K562 (cell line): ENCODE measurements at regions not wholly inside any gene's neighbourhood (a gene's known extent, or its start where the extent isn't known, plus 50 kb on each side); places are given as distances from the start of the nearest gene placed in this dataset.

Experiments used
- ATAC-seq: fragments of 200-7000 bp; cut with Tn5 transposase; 3 replicates; pipeline ENCODE4 v1.9.1; 2020; ENCODE audit warnings: moderate library complexity
- BruUV-seq: library from RNA; stranded (reverse); fragments of 400-500 nt; replicated peaks from 2 replicates; lab custom pipeline; 2021; lab: Mats Ljungman, UMichigan
- CTCF ChIA-PET: fragments of 300-600 bp; formaldehyde crosslinking; extraction: SDS; loops from one replicate; lab custom pipeline; 2021; ENCODE audit warnings: low intra/inter-chr PET ratio; lab: Yijun Ruan, JAX
- POLR2A ChIA-PET: fragments of 300-600, 350-650 bp; sonication (Branson Sonifier 250); formaldehyde crosslinking; extraction: SDS; loops from one replicate; lab custom pipeline; 2021; ENCODE audit warnings: antibody characterized with exemption, inconsistent platforms; lab: Yijun Ruan, JAX
- DNase-seq, 4 experiments: peaks; one replicate each; pipeline versions ENCODE4 v3.0.0 to v3.0.0-alpha.2; 2011 to 2018; ENCODE audit warnings: low spot score in 3 of 4, mixed read lengths in 3 of 4; ENCODE audit errors: extremely low read depth in 1 of 4
- FAIRE-seq: peaks from 2 replicates; lab custom pipeline; 2011; peaks lifted over from hg19 to GRCh38; lab: Jason Lieb, UNC
- H2AFZ ChIP-seq: 2 replicates; pipeline ENCODE4 v1.6.0; 2011; ENCODE audit warnings: low read depth, low read length, control low read depth, inconsistent platforms
- H3K27ac ChIP-seq: fragments of 200-600 bp; 3 replicates; pipeline ENCODE4 v1.8.0; 2011; ENCODE audit warnings: low read depth, mild to moderate bottlenecking, control low read depth, inconsistent platforms, low read length, moderate library complexity, mixed read lengths; ENCODE audit errors: extremely low read depth
- H3K27me3 ChIP-seq, 2 experiments: fragments of 300-600 bp in 1 of 2; 2 replicates in 1 of 2; 3 replicates in 1 of 2; pipeline versions ENCODE4 v1.6.0 to v1.8.0; 2011; ENCODE audit warnings: inconsistent platforms in 2 of 2, low read length in 2 of 2, mild to moderate bottlenecking in 1 of 2, mixed read lengths in 1 of 2, moderate library complexity in 1 of 2; ENCODE audit not compliant: control insufficient read depth in 2 of 2, insufficient read depth in 2 of 2
- H3K36me3 ChIP-seq: fragments of 300-600 bp; 3 replicates; pipeline ENCODE4 v1.8.0; 2011; ENCODE audit warnings: mild to moderate bottlenecking, low read length, inconsistent platforms; ENCODE audit not compliant: control insufficient read depth, insufficient read depth
- H3K4me1 ChIP-seq, 2 experiments: fragments of 200-600 bp in 1 of 2; replicated peaks in 1 of 2; 2 replicates in 1 of 2; 3 replicates in 1 of 2; pipeline versions ENCODE4 v1.5.1 to v1.8.0; 2011; ENCODE audit warnings: inconsistent platforms in 2 of 2, low read length in 2 of 2, mild to moderate bottlenecking in 1 of 2, mixed read lengths in 1 of 2, moderate library complexity in 1 of 2; ENCODE audit not compliant: control insufficient read depth in 2 of 2, insufficient read depth in 2 of 2
- H3K4me2 ChIP-seq: 2 replicates; pipeline ENCODE4 v1.6.1; 2011; ENCODE audit warnings: low read length, control low read depth, inconsistent platforms, mixed read lengths; ENCODE audit not compliant: insufficient read depth
- H3K4me3 ChIP-seq: fragments of 200-600 bp; sonication (generic), shearing (Covaris generic); 2 replicates; pipeline ENCODE4 v1.5.1; 2016; ENCODE audit warnings: control low read depth, inconsistent platforms
- H3K79me2 ChIP-seq: fragments of 200-600 bp; 3 replicates; pipeline ENCODE4 v1.8.0; 2011; ENCODE audit warnings: low read length, inconsistent platforms; ENCODE audit not compliant: control insufficient read depth, insufficient read depth
- H3K9ac ChIP-seq, 2 experiments: 2 replicates each; pipeline versions ENCODE4 v1.6.0 to v1.6.1; 2011; ENCODE audit warnings: low read depth in 2 of 2, low read length in 2 of 2, control low read depth in 1 of 2, inconsistent platforms in 1 of 2, mild to moderate bottlenecking in 1 of 2, mixed read lengths in 1 of 2; ENCODE audit not compliant: insufficient read depth in 1 of 2
- H3K9me1 ChIP-seq: one replicate; pipeline ENCODE4 v1.6.0; 2011; ENCODE audit warnings: inconsistent platforms, mild to moderate bottlenecking, low read length, moderate library complexity; ENCODE audit not compliant: control insufficient read depth, insufficient read depth
- H3K9me3 ChIP-seq: replicated peaks from 2 replicates; pipeline ENCODE4 v1.5.1; 2011; ENCODE audit warnings: low read depth, low read length, inconsistent platforms; ENCODE audit not compliant: control insufficient read depth, insufficient read depth
- H4K20me1 ChIP-seq: replicated peaks from 2 replicates; pipeline ENCODE4 v1.6.1; 2011; ENCODE audit warnings: low read length, inconsistent platforms, mixed read lengths; ENCODE audit not compliant: control insufficient read depth, insufficient read depth
- ARID1B ChIP-seq: fragments of 450-650 bp; IDR thresholded peaks from 2 replicates; pipeline ENCODE4 v1.6.1; 2016; ENCODE audit warnings: antibody characterized with exemption, mild to moderate bottlenecking, inconsistent platforms
- CBFB ChIP-seq: sonication (generic); formaldehyde crosslinking; IDR thresholded peaks from 2 replicates; pipeline ENCODE4 v1.4.0; 2020; ENCODE audit warnings: mild to moderate bottlenecking, missing genetic modification reagents
- CC2D1A ChIP-seq: fragments of 450-650 bp; IDR thresholded peaks from 2 replicates; pipeline ENCODE4 v1.6.1; 2017; ENCODE audit warnings: mild to moderate bottlenecking
- CXXC5 ChIP-seq: fragments of 250-450 bp; sonication (Bioruptor Pico); IDR thresholded peaks from 2 replicates; pipeline ENCODE4 v1.8.0; 2022; ENCODE audit warnings: inconsistent platforms, mild to moderate bottlenecking, moderate library complexity
- DLX4 ChIP-seq: fragments of 250-450 bp; sonication (Bioruptor Pico); IDR thresholded peaks from 2 replicates; pipeline ENCODE4 v1.6.1; 2021; ENCODE audit warnings: mild to moderate bottlenecking
- HCFC1 ChIP-seq: IDR thresholded peaks from 2 replicates; pipeline ENCODE4 v1.6.1; 2012; ENCODE audit warnings: low read depth, low read length, improper control_type of control experiment
- HDAC2 ChIP-seq: fragments of 450-650 bp; IDR thresholded peaks from 2 replicates; pipeline ENCODE4 v1.6.1; 2016; ENCODE audit warnings: mild to moderate bottlenecking
- PRDM10 ChIP-seq: fragments of 450-650 bp; IDR thresholded peaks from 2 replicates; pipeline ENCODE4 v1.6.1; 2018; ENCODE audit not compliant: partially characterized antibody
- PTTG1 ChIP-seq: fragments of 450-650 bp; IDR thresholded peaks from 2 replicates; pipeline ENCODE4 v1.6.1; 2016; ENCODE audit warnings: low read depth, mild to moderate bottlenecking, missing genetic modification characterization, missing compliant biosample characterization
- SAFB ChIP-seq: fragments of 200-400 bp; formaldehyde crosslinking; IDR thresholded peaks from 2 replicates; pipeline ENCODE4 v1.6.1; 2017; ENCODE audit warnings: low read depth, low read length, borderline replicate concordance
- SRSF9 ChIP-seq: fragments of 200-400 bp; formaldehyde crosslinking; IDR thresholded peaks from 2 replicates; pipeline ENCODE4 v1.6.1; 2017; ENCODE audit warnings: low read depth, low read length, borderline replicate concordance
- ZNF431 ChIP-seq: sonication (generic); formaldehyde crosslinking; IDR thresholded peaks from 2 replicates; pipeline ENCODE4 v1.8.0; 2022; ENCODE audit warnings: mild to moderate bottlenecking, missing genetic modification reagents
- WGBS: fragments of 100-300 bp; shearing (Covaris generic); methylation state at CpG from one replicate; pipeline ENCODE4 v1.1.6; 2016; ENCODE audit warnings: low coverage, mixed read lengths; ENCODE audit not compliant: insufficient coverage; ENCODE audit errors: missing lambda C conversion rate; 5-methylcytosine and 5-hydroxymethylcytosine counted together
- in situ Hi-C: fragments of 300-500 bp; cut with MboI; formaldehyde crosslinking; loops from 4 replicates; pipeline ENCODE4 v1.15.0; 2018; ENCODE audit warnings: inconsistent platforms, mixed read lengths
- intact Hi-C: fragments of 100-400 bp; cut with micrococcal nuclease; formaldehyde crosslinking; loops from 2 replicates; pipeline ENCODE4 v1.14.2; 2022
- TF ChIP-seq, protein P1 (sequence below): fragments of 200-800 bp; sonication (Bioruptor generic); IDR thresholded peaks from 2 replicates; pipeline ENCODE4 v1.6.1; 2017; ENCODE audit warnings: missing genetic modification characterization, missing compliant biosample characterization
- TF ChIP-seq, protein P2 (sequence below): conservative IDR thresholded peaks from 2 replicates; pipeline ENCODE4 v1.6.1; 2011; ENCODE audit warnings: low read depth, mild to moderate bottlenecking, low read length; ENCODE audit not compliant: control insufficient read depth

- Histone ChIP-seq H3K9me3 (no peaks in the 10 kb centered on the region), H3K4me2 (no peak overlapping the region), H4K20me1 (no peaks in the 10 kb centered on the region), H3K36me3 (no peaks in the 10 kb centered on the region), H3K27me3 (no peaks in the 10 kb centered on the region), H3K79me2 (no peaks in the 10 kb centered on the region), H3K27ac (no peak overlapping the region), H3K4me1 (no peaks in the 10 kb centered on the region), H3K4me3 (no peak overlapping the region), H3K9me1 (no peaks in the 10 kb centered on the region), H3K9ac (no peak overlapping the region), H2AFZ (no peak overlapping the region)
- FAIRE-seq (no peak), ATAC-seq (no peak), DNase-seq (no peak)
- WGBS = 0% methylated on average over 2 of the region's 2 CpGs
- ChIA-PET POLR2A (no interaction called here), CTCF (no interaction called here)
- in situ Hi-C loops (no loop called here), intact Hi-C loops (no loop called here)
- no TSS peak for BruUV-seq
- no peak for TF ChIP-seq ZNF431 (CRISPR knock-in tag)
- no peak for TF ChIP-seq CXXC5 (CRISPR knock-in tag)
- TF ChIP-seq PTTG1 (tag) = no peak
- no peak for TF ChIP-seq ARID1B
- no peak for TF ChIP-seq CC2D1A
- TF ChIP-seq, protein P1, sequence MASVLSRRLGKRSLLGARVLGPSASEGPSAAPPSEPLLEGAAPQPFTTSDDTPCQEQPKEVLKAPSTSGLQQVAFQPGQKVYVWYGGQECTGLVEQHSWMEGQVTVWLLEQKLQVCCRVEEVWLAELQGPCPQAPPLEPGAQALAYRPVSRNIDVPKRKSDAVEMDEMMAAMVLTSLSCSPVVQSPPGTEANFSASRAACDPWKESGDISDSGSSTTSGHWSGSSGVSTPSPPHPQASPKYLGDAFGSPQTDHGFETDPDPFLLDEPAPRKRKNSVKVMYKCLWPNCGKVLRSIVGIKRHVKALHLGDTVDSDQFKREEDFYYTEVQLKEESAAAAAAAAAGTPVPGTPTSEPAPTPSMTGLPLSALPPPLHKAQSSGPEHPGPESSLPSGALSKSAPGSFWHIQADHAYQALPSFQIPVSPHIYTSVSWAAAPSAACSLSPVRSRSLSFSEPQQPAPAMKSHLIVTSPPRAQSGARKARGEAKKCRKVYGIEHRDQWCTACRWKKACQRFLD = no peak
- TF ChIP-seq SRSF9 = no peak
- no peak for TF ChIP-seq HDAC2
- TF ChIP-seq PRDM10 = no peak
- no peak for TF ChIP-seq SAFB
- no peak for TF ChIP-seq HCFC1
- no peak for TF ChIP-seq CBFB (CRISPR knock-in tag)
- no peak for TF ChIP-seq DLX4 (CRISPR knock-in tag)
- TF ChIP-seq, protein P2, sequence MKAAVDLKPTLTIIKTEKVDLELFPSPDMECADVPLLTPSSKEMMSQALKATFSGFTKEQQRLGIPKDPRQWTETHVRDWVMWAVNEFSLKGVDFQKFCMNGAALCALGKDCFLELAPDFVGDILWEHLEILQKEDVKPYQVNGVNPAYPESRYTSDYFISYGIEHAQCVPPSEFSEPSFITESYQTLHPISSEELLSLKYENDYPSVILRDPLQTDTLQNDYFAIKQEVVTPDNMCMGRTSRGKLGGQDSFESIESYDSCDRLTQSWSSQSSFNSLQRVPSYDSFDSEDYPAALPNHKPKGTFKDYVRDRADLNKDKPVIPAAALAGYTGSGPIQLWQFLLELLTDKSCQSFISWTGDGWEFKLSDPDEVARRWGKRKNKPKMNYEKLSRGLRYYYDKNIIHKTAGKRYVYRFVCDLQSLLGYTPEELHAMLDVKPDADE = no peak
Observed at GRCh38 chr6:71478834-71479541, 190.4 kb downstream of the OGFRL1 start.
